IMR-90 (cell line): ENCODE measurements at regions not wholly inside any gene's neighbourhood (a gene's known extent, or its start where the extent isn't known, plus 50 kb on each side); places are given as distances from the start of the nearest gene placed in this dataset.

Experiments used
- ATAC-seq: fragments of 200-7000 bp; cut with Tn5 transposase; 2 replicates; pipeline ENCODE4 v1.9.1; 2020; ENCODE audit warnings: low read depth, mild to moderate bottlenecking, moderate library complexity
- BruUV-seq: library from RNA; stranded (reverse); fragments of 400-500 nt; replicated peaks from 2 replicates; lab custom pipeline; 2021; lab: Mats Ljungman, UMichigan
- CTCF ChIA-PET: fragments of 300-600 bp; formaldehyde crosslinking; extraction: SDS; loops from one replicate; lab custom pipeline; 2021; ENCODE audit warnings: antibody characterized with exemption; lab: Yijun Ruan, JAX
- POLR2A ChIA-PET: fragments of 300-600 bp; sonication (Branson Sonifier 250); formaldehyde crosslinking; loops from one replicate; lab custom pipeline; 2022; ENCODE audit warnings: antibody characterized with exemption; ENCODE audit not compliant: unreplicated experiment; lab: Charles Lee
- DNase-seq: peaks from one replicate; pipeline ENCODE4 v3.0.0; 2013
- H2AFZ ChIP-seq: replicated peaks from 2 replicates; pipeline ENCODE3; 2013; ENCODE audit warnings: low read length, mild to moderate bottlenecking; ENCODE audit not compliant: poor library complexity
- H2AK5ac ChIP-seq: 2 replicates; pipeline ENCODE4 v1.6.1; 2013; ENCODE audit warnings: low read depth, low read length, inconsistent platforms
- H2AK9ac ChIP-seq: replicated peaks from 2 replicates; pipeline ENCODE3; 2013; ENCODE audit warnings: mild to moderate bottlenecking, low read depth, low read length, moderate library complexity; ENCODE audit not compliant: poor library complexity
- H2BK120ac ChIP-seq: 2 replicates; pipeline ENCODE4 v1.6.1; 2013; ENCODE audit warnings: low read depth, low read length, inconsistent platforms
- H2BK15ac ChIP-seq: 3 replicates; pipeline ENCODE4 v1.6.1; 2013; ENCODE audit warnings: low read depth, low read length, inconsistent platforms
- H2BK20ac ChIP-seq: 2 replicates; pipeline ENCODE4 v1.6.1; 2013; ENCODE audit warnings: low read depth, mild to moderate bottlenecking, inconsistent platforms, low read length, moderate library complexity
- H2BK5ac ChIP-seq: 2 replicates; pipeline ENCODE4 v1.6.1; 2013; ENCODE audit warnings: mild to moderate bottlenecking, low read depth, low read length, inconsistent platforms; ENCODE audit not compliant: poor library complexity, severe bottlenecking
- H3K14ac ChIP-seq: replicated peaks from 2 replicates; pipeline ENCODE4 v1.6.1; 2013; ENCODE audit warnings: low read depth, low read length, inconsistent platforms
- H3K18ac ChIP-seq: 2 replicates; pipeline ENCODE4 v1.6.1; 2013; ENCODE audit warnings: low read depth, low read length, control low read depth
- H3K23ac ChIP-seq: 2 replicates; pipeline ENCODE4 v1.6.1; 2013; ENCODE audit warnings: low read depth, low read length, inconsistent platforms
- H3K27ac ChIP-seq: 2 replicates; pipeline ENCODE4 v1.5.1; 2013; ENCODE audit warnings: mild to moderate bottlenecking, control low read depth, low read length; ENCODE audit not compliant: insufficient read depth
- H3K27me3 ChIP-seq: 2 replicates; pipeline ENCODE4 v1.6.1; 2013; ENCODE audit warnings: low read length; ENCODE audit not compliant: control insufficient read depth, insufficient read depth
- H3K36me3 ChIP-seq: 2 replicates; pipeline ENCODE4 v1.6.1; 2013; ENCODE audit warnings: low read length, mixed read lengths; ENCODE audit not compliant: control insufficient read depth, insufficient read depth
- H3K4ac ChIP-seq: 2 replicates; pipeline ENCODE4 v1.6.1; 2013; ENCODE audit warnings: low read depth, low read length, inconsistent platforms
- H3K4me1 ChIP-seq: 2 replicates; pipeline ENCODE4 v1.6.1; 2013; ENCODE audit warnings: low read length, mixed read lengths; ENCODE audit not compliant: control insufficient read depth, insufficient read depth
- H3K4me2 ChIP-seq: 2 replicates; pipeline ENCODE4 v1.6.1; 2013; ENCODE audit warnings: low read depth, mild to moderate bottlenecking, control low read depth, low read length, moderate library complexity
- H3K4me3 ChIP-seq: 2 replicates; pipeline ENCODE4 v1.5.1; 2013; ENCODE audit warnings: low read depth, mild to moderate bottlenecking, control low read depth, low read length, moderate library complexity; ENCODE audit not compliant: insufficient read depth
- H3K56ac ChIP-seq: 2 replicates; pipeline ENCODE4 v1.6.1; 2013; ENCODE audit warnings: low read length, inconsistent platforms; ENCODE audit not compliant: insufficient read depth; ENCODE audit errors: extremely low read depth
- H3K79me1 ChIP-seq, 2 experiments: 2 replicates each; pipeline ENCODE4 v1.6.1; 2013; ENCODE audit warnings: low read length in 2 of 2, inconsistent platforms in 1 of 2, low read depth in 1 of 2
- H3K9ac ChIP-seq: 2 replicates; pipeline ENCODE4 v1.6.1; 2013; ENCODE audit warnings: low read depth, low read length, control low read depth
- H3K9me1 ChIP-seq: 2 replicates; pipeline ENCODE4 v1.6.1; 2013; ENCODE audit warnings: low read length, inconsistent platforms; ENCODE audit not compliant: insufficient read depth
- H3K9me3 ChIP-seq: 2 replicates; pipeline ENCODE4 v1.6.1; 2013; ENCODE audit warnings: low read length; ENCODE audit not compliant: control insufficient read depth, insufficient read depth
- H4K20me1 ChIP-seq: 2 replicates; pipeline ENCODE4 v1.6.1; 2013; ENCODE audit warnings: low read length, inconsistent platforms; ENCODE audit not compliant: insufficient read depth
- H4K5ac ChIP-seq: 2 replicates; pipeline ENCODE4 v1.6.1; 2013; ENCODE audit warnings: mild to moderate bottlenecking, low read depth, low read length, control low read depth
- H4K8ac ChIP-seq, 2 experiments: 2 replicates each; pipeline ENCODE4 v1.6.1; 2013; ENCODE audit warnings: low read depth in 2 of 2, low read length in 2 of 2, control low read depth in 1 of 2, inconsistent platforms in 1 of 2
- H4K91ac ChIP-seq: 2 replicates; pipeline ENCODE4 v1.6.1; 2013; ENCODE audit warnings: low read depth, low read length, inconsistent platforms; ENCODE audit not compliant: insufficient read depth
- BHLHE40 ChIP-seq: fragments of 150-350 bp; IDR thresholded peaks from 2 replicates; pipeline ENCODE4 v1.6.1; 2016; ENCODE audit warnings: mild to moderate bottlenecking, low read depth, low read length
- CHD1 ChIP-seq: IDR thresholded peaks from 2 replicates; pipeline ENCODE4 v1.6.1; 2012; ENCODE audit warnings: low read depth, low read length, improper control_type of control experiment
- CTCF ChIP-seq: conservative IDR thresholded peaks from 2 replicates; pipeline ENCODE4 v1.5.1; 2012; ENCODE audit warnings: mild to moderate bottlenecking, low read depth, low read length, improper control_type of control experiment
- MAFK ChIP-seq: IDR thresholded peaks from 2 replicates; pipeline ENCODE4 v1.6.1; 2012; ENCODE audit warnings: low read depth, low read length, improper control_type of control experiment
- MXI1 ChIP-seq: IDR thresholded peaks from 2 replicates; pipeline ENCODE4 v1.6.1; 2012; ENCODE audit warnings: low read depth, mild to moderate bottlenecking, low read length, moderate library complexity, borderline replicate concordance
- RAD21 ChIP-seq: IDR thresholded peaks from 2 replicates; pipeline ENCODE4 v1.6.1; 2012; ENCODE audit warnings: low read length, improper control_type of control experiment
- RCOR1 ChIP-seq: IDR thresholded peaks from 2 replicates; pipeline ENCODE4 v1.6.1; 2012; ENCODE audit warnings: mild to moderate bottlenecking, low read length, improper control_type of control experiment; ENCODE audit not compliant: insufficient replicate concordance
- SMC3 ChIP-seq: fragments of 150-350 bp; IDR thresholded peaks from 2 replicates; pipeline ENCODE4 v1.6.1; 2016; ENCODE audit warnings: low read depth, mild to moderate bottlenecking, antibody characterized with exemption, low read length, moderate library complexity
- WGBS, 2 experiments: methylation state at CpG; one replicate each; pipeline versions ENCODE4 v1.1.5 to v1.1.7; 2013; ENCODE audit warnings: missing lambda C conversion rate in 2 of 2; ENCODE audit not compliant: insufficient read length in 1 of 2; ENCODE audit errors: extremely low coverage in 2 of 2; 5-methylcytosine and 5-hydroxymethylcytosine counted together
- dilution Hi-C: fragments of 300-500 bp; cut with HindIII; formaldehyde crosslinking; loops from one replicate; pipeline ENCODE4 v1.14.3; 2018; ENCODE audit warnings: low sequenced_read_pairs; ENCODE audit not compliant: unreplicated experiment
- in situ Hi-C: fragments of 300-500 bp; cut with MboI; formaldehyde crosslinking; loops from 3 replicates; pipeline ENCODE4 v1.14.3; 2019; ENCODE audit warnings: low sequenced_read_pairs, inconsistent platforms, mixed read lengths
- intact Hi-C: fragments of 100-400 bp; cut with micrococcal nuclease; formaldehyde crosslinking; loops from 2 replicates; pipeline ENCODE4 v1.10.0; 2022
- TF ChIP-seq, protein P1 (sequence below): fragments of 150-350 bp; IDR thresholded peaks from 2 replicates; pipeline ENCODE4 v1.6.1; 2017; ENCODE audit warnings: mild to moderate bottlenecking, antibody characterized with exemption, low read length, low read depth

GRCh38 chr9:22307013-22307711 lies 139.5 kb upstream of the DMRTA1 start:
- in situ Hi-C loops (no loop called here), dilution Hi-C loops (no loop called here)
- WGBS, 2 experiments: no CpG with 5 or more reads among the region's 2 CpGs

More at GRCh38 chr9:22307013-22307711, 139.5 kb upstream of the DMRTA1 start:
- Histone ChIP-seq H3K18ac (no peak overlapping the region), H3K9me3 (no peaks in the 10 kb centered on the region), H2AK5ac (no peak overlapping the region), H4K5ac (no peak overlapping the region), H3K9me1 (no peaks in the 10 kb centered on the region), H2AK9ac (no peak overlapping the region), H4K91ac (no peak overlapping the region), H3K14ac (no peak overlapping the region), H3K4ac (no peak overlapping the region), H3K4me3 (no peak overlapping the region), H3K23ac (no peak overlapping the region), H2BK120ac (no peak overlapping the region), H3K9ac (no peak overlapping the region), H4K8ac (no peak overlapping the region), H3K4me2 (no peak overlapping the region), H3K4me1 (no peaks in the 10 kb centered on the region), H2BK20ac (no peak overlapping the region), H3K56ac (no peak overlapping the region), H4K20me1 (no peaks in the 10 kb centered on the region), H3K27ac (no peak overlapping the region), H3K27me3 (no peaks in the 10 kb centered on the region; the same call in 1 of the 2 replicates), H2BK5ac (no peak overlapping the region), H2BK15ac (no peak overlapping the region), H3K79me1 (no peaks in the 10 kb centered on the region), H2AFZ (no peak overlapping the region), H3K36me3 (no peaks in the 10 kb centered on the region)
- CTCF ChIA-PET: interaction anchor here (0.8 to 1.4 kb wide), 6 partner anchors 22 to 494 kb away, joined by 3 to 14 read pairs (median 4); no protein-coding TSS in a partner anchor
- TF ChIP-seq, protein P1, sequence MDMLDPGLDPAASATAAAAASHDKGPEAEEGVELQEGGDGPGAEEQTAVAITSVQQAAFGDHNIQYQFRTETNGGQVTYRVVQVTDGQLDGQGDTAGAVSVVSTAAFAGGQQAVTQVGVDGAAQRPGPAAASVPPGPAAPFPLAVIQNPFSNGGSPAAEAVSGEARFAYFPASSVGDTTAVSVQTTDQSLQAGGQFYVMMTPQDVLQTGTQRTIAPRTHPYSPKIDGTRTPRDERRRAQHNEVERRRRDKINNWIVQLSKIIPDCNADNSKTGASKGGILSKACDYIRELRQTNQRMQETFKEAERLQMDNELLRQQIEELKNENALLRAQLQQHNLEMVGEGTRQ: no peak
- TF ChIP-seq MXI1 (no peak), SMC3 (peak; percentile 38), MAFK (no peak), RAD21 (peak; percentile 70), CHD1 (no peak), RCOR1 (no peak), BHLHE40 (no peak), CTCF (peak; percentile 69)
- POLR2A ChIA-PET: no interaction called here
- ATAC-seq (0 out of 2 replicates have a peak, but pooled peaks have one; percentile 46), DNase-seq (peak; percentile 55)
- BruUV-seq: no TSS peak
- intact Hi-C loops: loop anchor here (1.0 to 5.0 kb wide), 2 partner anchors 145 to 495 kb away; no protein-coding TSS in a partner anchor
